OCI-LY7 (cell line): ENCODE measurements at regions not wholly inside any gene's neighbourhood (a gene's known extent, or its start where the extent isn't known, plus 50 kb on each side); places are given as distances from the start of the nearest gene placed in this dataset.

Experiments used
- CTCF ChIP-seq: fragments of 200-600 bp; sonication (generic); conservative IDR thresholded peaks from 2 replicates; pipeline ENCODE4 v1.5.1; 2014; ENCODE audit warnings: mild to moderate bottlenecking, antibody characterized with exemption, low read length, moderate library complexity, mixed read lengths
- EZH2phosphoT487 ChIP-seq: fragments of 200-600 bp; sonication (generic); IDR thresholded peaks from 2 replicates; pipeline ENCODE4 v1.6.1; 2018; ENCODE audit warnings: low read depth, borderline replicate concordance, mild to moderate bottlenecking, mixed run types, antibody characterized with exemption, low read length, moderate library complexity, mixed read lengths

GRCh38 chr18:49693717-49694005 lies 119.7 kb downstream of the ACAA2 start:
- no peak for TF ChIP-seq CTCF
- TF ChIP-seq EZH2phosphoT487, result no peak
